H1 (cell line): ENCODE measurements at regions not wholly inside any gene's neighbourhood (a gene's known extent, or its start where the extent isn't known, plus 50 kb on each side); places are given as distances from the start of the nearest gene placed in this dataset.

Experiments
- CTCF ChIA-PET: fragments of 300-600 bp; sonication (Branson Sonifier 250); formaldehyde crosslinking; loops from one replicate; lab custom pipeline; 2021; ENCODE audit not compliant: partially characterized antibody; lab: Charles Lee
- POLR2A ChIA-PET: fragments of 300-600 bp; sonication (Branson Sonifier 250); formaldehyde crosslinking; loops from one replicate; lab custom pipeline; 2021; ENCODE audit warnings: inconsistent platforms; ENCODE audit not compliant: partially characterized antibody; lab: Charles Lee
- DNase-seq, 2 experiments: peaks; one replicate each; pipeline versions ENCODE4 v3.0.0 to v3.0.0-alpha.2; 2010 to 2022; ENCODE audit warnings: low spot score in 2 of 2, low read depth in 1 of 2, mixed read lengths in 1 of 2
- FAIRE-seq: peaks from 2 replicates; lab custom pipeline; 2011; peaks lifted over from hg19 to GRCh38; lab: Jason Lieb, UNC
- H2AFZ ChIP-seq: 2 replicates; pipeline ENCODE4 v1.8.1; 2012; ENCODE audit warnings: low read length, inconsistent platforms
- H2AK5ac ChIP-seq: 2 replicates; pipeline ENCODE4 v1.6.1; 2013; ENCODE audit warnings: low read depth, low read length
- H2BK120ac ChIP-seq: replicated peaks from 2 replicates; pipeline ENCODE3; 2013; ENCODE audit warnings: low read depth, low read length, inconsistent platforms
- H2BK12ac ChIP-seq: 2 replicates; pipeline ENCODE4 v1.6.1; 2013; ENCODE audit warnings: low read depth, low read length
- H2BK15ac ChIP-seq: 2 replicates; pipeline ENCODE4 v1.6.1; 2013; ENCODE audit warnings: low read length
- H2BK20ac ChIP-seq: 2 replicates; pipeline ENCODE4 v1.6.1; 2013; ENCODE audit warnings: low read length
- H2BK5ac ChIP-seq: 2 replicates; pipeline ENCODE4 v1.6.1; 2013; ENCODE audit warnings: low read depth, low read length
- H3K14ac ChIP-seq: 2 replicates; pipeline ENCODE4 v1.6.1; 2013; ENCODE audit warnings: inconsistent platforms; ENCODE audit not compliant: insufficient read length
- H3K18ac ChIP-seq: 2 replicates; pipeline ENCODE4 v1.6.1; 2013; ENCODE audit warnings: low read length; ENCODE audit errors: extremely low read depth
- H3K23ac ChIP-seq: 2 replicates; pipeline ENCODE4 v1.6.1; 2013; ENCODE audit warnings: inconsistent platforms; ENCODE audit not compliant: insufficient read length
- H3K23me2 ChIP-seq: 2 replicates; pipeline ENCODE4 v1.6.1; 2013; ENCODE audit warnings: low read depth, low read length
- H3K27ac ChIP-seq: 2 replicates; pipeline ENCODE4 v1.6.1; 2011; ENCODE audit warnings: low read depth, low read length, inconsistent platforms
- H3K27me3 ChIP-seq, 4 experiments: replicated peaks in 1 of 4; 1 replicate in 1 of 4; 2 replicates in 3 of 4; pipeline versions ENCODE4 v1.6.1 to v1.8.1; 2011 to 2013; ENCODE audit warnings: low read length in 3 of 4, mild to moderate bottlenecking in 3 of 4, inconsistent platforms in 2 of 4, mixed read lengths in 2 of 4, moderate library complexity in 1 of 4; ENCODE audit not compliant: control insufficient read depth in 3 of 4, insufficient read depth in 3 of 4; ENCODE audit errors: extremely low read depth in 1 of 4
- H3K36me3 ChIP-seq, 4 experiments: 2 replicates each; pipeline versions ENCODE4 v1.6.1 to v1.8.1; 2011 to 2013; ENCODE audit warnings: mild to moderate bottlenecking in 4 of 4, low read length in 3 of 4, moderate library complexity in 2 of 4, control low read depth in 1 of 4, inconsistent platforms in 1 of 4; ENCODE audit not compliant: insufficient read depth in 4 of 4, control insufficient read depth in 2 of 4
- H3K4ac ChIP-seq: replicated peaks from 2 replicates; pipeline ENCODE3; 2013; ENCODE audit warnings: low read length, low read depth, mixed read lengths, inconsistent platforms; ENCODE audit not compliant: insufficient read length
- H3K4me1 ChIP-seq, 4 experiments: replicated peaks in 1 of 4; 1 replicate in 1 of 4; 2 replicates in 3 of 4; pipeline versions ENCODE4 v1.6.1 to v1.8.1; 2011 to 2013; ENCODE audit warnings: low read length in 3 of 4, inconsistent platforms in 2 of 4, mixed read lengths in 1 of 4; ENCODE audit not compliant: insufficient read depth in 4 of 4, control insufficient read depth in 3 of 4
- H3K4me2 ChIP-seq, 2 experiments: 2 replicates each; pipeline versions ENCODE4 v1.6.1 to v1.8.1; 2011 to 2013; ENCODE audit warnings: low read depth in 2 of 2, low read length in 2 of 2, control low read depth in 1 of 2, inconsistent platforms in 1 of 2, mild to moderate bottlenecking in 1 of 2; ENCODE audit not compliant: insufficient read depth in 1 of 2
- H3K4me3 ChIP-seq, 4 experiments: fragments of 200-600, 300-600 bp in 1 of 4; sonication (generic), shearing (Covaris generic), sonication (Bioruptor Twin) in 1 of 4; 2 replicates each; pipeline versions ENCODE4 v1.5.1 to v1.8.1; 2011 to 2016; ENCODE audit warnings: low read length in 4 of 4, low read depth in 3 of 4, control low read depth in 2 of 4, inconsistent platforms in 2 of 4, mild to moderate bottlenecking in 2 of 4, mixed read lengths in 1 of 4, moderate library complexity in 1 of 4; ENCODE audit not compliant: insufficient read depth in 2 of 4; ENCODE audit errors: extremely low read depth in 1 of 4
- H3K56ac ChIP-seq: replicated peaks from 2 replicates; pipeline ENCODE3; 2013; ENCODE audit warnings: low read depth, mild to moderate bottlenecking, mixed read lengths, low read length, inconsistent platforms; ENCODE audit not compliant: insufficient read length
- H3K79me1 ChIP-seq: 2 replicates; pipeline ENCODE4 v1.6.1; 2013; ENCODE audit warnings: low read depth, low read length, control low read depth
- H3K79me2 ChIP-seq, 2 experiments: 2 replicates each; pipeline versions ENCODE4 v1.6.1 to v1.8.1; 2012 to 2013; ENCODE audit warnings: low read length in 2 of 2, mild to moderate bottlenecking in 2 of 2, inconsistent platforms in 1 of 2; ENCODE audit not compliant: insufficient read depth in 2 of 2, control insufficient read depth in 1 of 2
- H3K9ac ChIP-seq, 4 experiments: replicated peaks in 1 of 4; 1 replicate in 1 of 4; 2 replicates in 3 of 4; pipeline versions ENCODE4 v1.6.1 to v1.8.1; 2011 to 2013; ENCODE audit warnings: low read depth in 3 of 4, low read length in 3 of 4, control low read depth in 2 of 4, mild to moderate bottlenecking in 2 of 4, moderate library complexity in 2 of 4, inconsistent platforms in 1 of 4; ENCODE audit errors: extremely low read depth in 1 of 4
- H3K9me3 ChIP-seq, 2 experiments: 2 replicates each; pipeline versions ENCODE4 v1.6.1 to v1.8.1; 2012 to 2013; ENCODE audit warnings: mild to moderate bottlenecking in 2 of 2, moderate library complexity in 2 of 2, control low read depth in 1 of 2, inconsistent platforms in 1 of 2, low read depth in 1 of 2, low read length in 1 of 2, mixed read lengths in 1 of 2; ENCODE audit not compliant: insufficient read depth in 2 of 2
- H4K20me1 ChIP-seq, 2 experiments: replicated peaks in 1 of 2; 2 replicates each; pipeline versions ENCODE3 to v1.8.1; 2011 to 2013; ENCODE audit warnings: inconsistent platforms in 2 of 2, low read length in 2 of 2, mild to moderate bottlenecking in 1 of 2; ENCODE audit not compliant: insufficient read depth in 2 of 2, control insufficient read depth in 1 of 2
- H4K5ac ChIP-seq: 2 replicates; pipeline ENCODE4 v1.6.1; 2013; ENCODE audit warnings: low read length, low read depth, mixed read lengths, inconsistent platforms; ENCODE audit not compliant: insufficient read length
- H4K8ac ChIP-seq: 2 replicates; pipeline ENCODE4 v1.8.0; 2013; ENCODE audit warnings: mild to moderate bottlenecking, moderate library complexity, low read length, inconsistent platforms; ENCODE audit not compliant: insufficient read depth; ENCODE audit errors: extremely low read depth
- H4K91ac ChIP-seq: replicated peaks from 2 replicates; pipeline ENCODE3; 2013; ENCODE audit warnings: low read length, mixed read lengths, inconsistent platforms; ENCODE audit not compliant: insufficient read length
- HDAC2 ChIP-seq, 2 experiments: fragments of 300-600 bp in 1 of 2; sonication (generic) in 1 of 2; IDR thresholded peaks; 2 replicates each; pipeline ENCODE4 v1.6.1; 2011 to 2012; ENCODE audit warnings: low read depth in 2 of 2, low read length in 2 of 2, mild to moderate bottlenecking in 2 of 2, moderate library complexity in 2 of 2, borderline replicate concordance in 1 of 2, inconsistent platforms in 1 of 2
- SIN3A ChIP-seq, 2 experiments: IDR thresholded peaks in 1 of 2; conservative IDR thresholded peaks in 1 of 2; 2 replicates each; pipeline ENCODE4 v1.6.1; 2011 to 2012; ENCODE audit warnings: low read length in 2 of 2, improper control_type of control experiment in 1 of 2, low read depth in 1 of 2, mild to moderate bottlenecking in 1 of 2
- SIX5 ChIP-seq: IDR thresholded peaks from 2 replicates; pipeline ENCODE4 v1.6.1; 2011; ENCODE audit warnings: mild to moderate bottlenecking, low read depth, low read length
- SP4 ChIP-seq: IDR thresholded peaks from 2 replicates; pipeline ENCODE4 v1.6.1; 2012; ENCODE audit warnings: low read length, inconsistent platforms
- ZNF274 ChIP-seq: IDR thresholded peaks from 2 replicates; pipeline ENCODE4 v1.7.0; 2012; ENCODE audit warnings: low read length, borderline replicate concordance; ENCODE audit errors: extremely low read depth
- WGBS, 2 experiments: shearing (Covaris generic) in 1 of 2; methylation state at CpG; one replicate each; pipeline versions ENCODE4 v1.1.6 to v1.1.7; 2013 to 2015; ENCODE audit warnings: low lambda C conversion rate in 2 of 2, mixed read lengths in 2 of 2, inconsistent platforms in 1 of 2, low coverage in 1 of 2, missing lambda C conversion rate in 1 of 2; ENCODE audit not compliant: insufficient replicate concordance in 2 of 2, insufficient coverage in 1 of 2, insufficient read length in 1 of 2; ENCODE audit errors: extremely low coverage in 1 of 2, missing lambda C conversion rate in 1 of 2; 5-methylcytosine and 5-hydroxymethylcytosine counted together
- TF ChIP-seq, protein P1 (sequence below): IDR thresholded peaks from 2 replicates; pipeline ENCODE4 v1.6.1; 2012; ENCODE audit warnings: inconsistent platforms

DNA sequence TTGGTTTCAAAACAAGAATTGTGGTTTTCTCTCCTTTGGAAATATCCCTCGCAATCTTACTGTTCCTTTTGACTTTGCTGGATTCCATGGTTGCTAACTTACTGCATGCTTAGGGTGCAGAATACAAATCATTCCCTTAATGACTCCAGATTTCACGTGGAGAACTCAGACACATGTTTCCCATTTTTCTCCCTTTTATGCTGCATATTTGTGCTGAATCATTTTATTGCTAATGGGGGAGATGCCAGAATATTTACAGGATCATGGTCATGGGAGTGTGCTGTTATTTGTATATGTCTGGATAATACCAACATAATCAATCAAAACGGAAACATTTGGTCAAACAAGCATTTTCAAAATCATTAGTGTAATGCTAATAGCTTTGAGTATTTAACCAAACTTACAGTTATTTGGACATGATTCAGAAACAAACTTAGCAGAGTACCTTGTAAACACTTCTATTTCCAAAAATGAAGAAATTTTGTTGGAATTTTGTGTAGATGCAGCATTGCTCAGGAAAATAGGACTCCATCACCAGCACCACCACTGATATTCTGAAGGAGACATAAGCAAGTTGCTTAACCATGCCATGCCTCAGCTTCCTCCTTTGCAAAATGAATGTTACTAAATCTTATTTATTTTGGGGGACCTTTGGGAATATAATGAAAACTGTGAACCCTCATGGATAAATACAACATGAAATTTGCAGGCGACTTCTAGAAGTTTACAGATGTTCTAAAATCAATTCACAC lies 122.5 kb upstream of the RND3 start:
- ChIA-PET POLR2A (no interaction called here), CTCF (interaction anchor here (0.9 to 2.8 kb wide), 4 partner anchors 9 to 551 kb away, joined by 3 to 16 read pairs (median 4); no protein-coding TSS in a partner anchor)
- Histone ChIP-seq H3K4me2 (no peak overlapping the region), H3K79me1 (no peaks in the 10 kb centered on the region), H3K27ac (no peak overlapping the region), H3K36me3 (no peaks in the 10 kb centered on the region), H3K4me1 (peaks cover 0 to 3% (median under 1%) of the 10 kb centered on the region in 4 experiments; a peak in 2 of 7 replicates), H3K4ac (no peak overlapping the region), H2BK120ac (no peak overlapping the region), H2AFZ (no peak overlapping the region), H3K56ac (no peak overlapping the region), H3K14ac (no peak overlapping the region), H2BK12ac (no peak overlapping the region), H3K79me2 (no peaks in the 10 kb centered on the region), H4K5ac (no peak overlapping the region), H4K8ac (no peak overlapping the region), H3K9me3 (no peaks in the 10 kb centered on the region), H3K18ac (no peak overlapping the region), H4K20me1 (no peaks in the 10 kb centered on the region), H3K23me2 (no peaks in the 10 kb centered on the region), H4K91ac (no peak overlapping the region), H3K4me3 (no peak overlapping the region), H2AK5ac (no peak overlapping the region), H2BK5ac (no peak overlapping the region), H2BK15ac (no peak overlapping the region), H3K27me3 (no peaks in the 10 kb centered on the region), H3K9ac (no peak overlapping the region), H3K23ac (no peak overlapping the region), H2BK20ac (no peak overlapping the region)
- DNase-seq (no peak), FAIRE-seq (no peak)
- WGBS, 2 experiments: 86% methylated on average over 4 of the region's 4 CpGs; no CpG with 5 or more reads in 1 of the 2 experiments
- TF ChIP-seq, protein P1, sequence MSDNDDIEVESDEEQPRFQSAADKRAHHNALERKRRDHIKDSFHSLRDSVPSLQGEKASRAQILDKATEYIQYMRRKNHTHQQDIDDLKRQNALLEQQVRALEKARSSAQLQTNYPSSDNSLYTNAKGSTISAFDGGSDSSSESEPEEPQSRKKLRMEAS: no peak
- TF ChIP-seq ZNF274 (no peak), SIN3A (conservative IDR thresholded peaks at IDR 0.05 in 1 of 2, IDR thresholded peaks at IDR 0.05 in 1 of 2; ENCODE audit: low read depth in 1 of 2, low read length in 2 of 2) (no peak), HDAC2 (IDR thresholded peaks at IDR 0.05; ENCODE audit: borderline replicate concordance in 1 of 2, low read depth in 2 of 2, low read length in 2 of 2) (no peak), SP4 (no peak), SIX5 (no peak)
